Stimulated activated CD4-positive, alpha-beta T cell treated with anti-CD3 and anti-CD28 coated beads, Interleukin-1b, Interleukin-23, amount 100 ng/mL, for 24 hours (primary cell): ENCODE measurements at regions not wholly inside any gene's neighbourhood (a gene's known extent, or its start where the extent isn't known, plus 50 kb on each side); places are given as distances from the start of the nearest gene placed in this dataset.

Experiments used
- DNase-seq, 4 experiments: peaks; one replicate each; pipeline ENCODE4 v3.0.0-alpha.2; 2020; ENCODE audit warnings: low read depth in 4 of 4, low spot score in 1 of 4

DNA sequence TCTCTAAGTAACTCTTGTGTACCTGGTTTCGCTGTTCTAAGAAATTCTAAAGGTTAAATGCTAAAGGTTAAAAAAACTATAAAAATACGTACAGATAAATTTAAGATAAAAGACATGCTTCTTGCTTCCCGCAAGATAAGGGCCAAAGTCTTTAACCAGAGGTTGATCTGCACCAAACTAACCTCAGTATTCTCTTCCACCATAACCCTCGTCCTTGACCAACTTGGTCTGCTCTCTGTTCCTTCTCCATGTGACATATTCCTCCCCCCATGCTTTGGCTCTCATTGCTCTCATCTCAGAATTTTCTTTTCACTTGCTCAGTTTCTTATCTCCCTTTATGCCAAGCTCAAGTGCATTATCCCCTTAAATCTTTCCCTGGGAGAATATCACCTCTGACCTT lies 330.5 kb upstream of the ZFHX3 start:
- DNase-seq, result no peak

DNA sequence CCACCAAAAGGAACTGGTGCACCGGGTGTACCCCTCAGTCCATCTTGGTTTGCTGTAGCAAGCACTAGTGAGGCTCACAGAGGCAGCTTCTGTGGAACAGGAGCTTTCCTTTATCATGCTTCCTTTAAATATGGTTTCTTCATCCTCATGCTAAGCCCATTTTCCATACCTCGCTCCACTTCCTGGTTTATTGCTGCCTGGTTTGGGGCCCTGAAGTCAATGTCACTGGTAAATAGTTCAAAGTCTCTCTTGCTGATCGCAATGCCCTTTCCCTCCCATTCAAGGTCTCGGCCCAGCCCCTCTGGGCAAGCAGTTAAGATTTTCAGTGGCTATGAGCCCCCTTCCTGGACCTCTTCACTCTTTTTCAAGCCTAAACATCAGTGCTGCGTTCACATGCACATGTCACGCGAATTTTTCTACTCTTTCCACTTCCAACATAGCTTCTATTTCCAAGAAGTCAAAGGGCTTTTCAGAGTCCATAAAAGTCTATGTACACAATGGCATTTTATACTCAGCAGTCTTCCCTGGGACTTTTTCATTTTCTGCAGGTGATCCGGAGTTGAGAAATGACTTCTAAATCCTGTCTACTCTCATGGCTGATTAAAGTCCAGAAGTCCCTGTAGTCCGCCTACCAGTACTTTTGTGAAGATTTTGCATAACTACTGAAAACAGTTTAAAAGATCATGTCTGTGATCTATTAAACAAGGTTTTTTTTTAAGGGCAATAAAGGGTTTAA lies 323.8 kb upstream of the ZFHX3 start:
- DNase-seq, result no peak

DNA sequence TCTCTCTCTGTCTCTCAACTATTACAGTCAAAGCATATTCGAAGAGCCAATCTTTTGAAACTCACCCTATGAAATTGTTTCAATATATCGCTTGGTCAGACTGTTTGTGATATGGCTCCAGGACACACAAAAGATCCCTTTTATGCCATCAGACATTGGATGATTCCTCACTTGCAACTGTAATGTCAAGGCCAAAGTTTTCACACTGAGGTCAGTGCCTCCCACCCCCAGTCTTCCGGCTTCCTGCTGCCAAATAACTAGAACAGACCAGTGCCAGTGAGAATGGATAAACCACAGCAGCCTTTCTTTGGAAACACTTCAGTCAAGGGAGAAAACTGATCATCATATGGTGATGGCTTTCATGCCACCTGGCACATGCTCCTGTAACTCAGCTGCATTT lies 321.9 kb upstream of the ZFHX3 start:
- no peak for DNase-seq

DNA sequence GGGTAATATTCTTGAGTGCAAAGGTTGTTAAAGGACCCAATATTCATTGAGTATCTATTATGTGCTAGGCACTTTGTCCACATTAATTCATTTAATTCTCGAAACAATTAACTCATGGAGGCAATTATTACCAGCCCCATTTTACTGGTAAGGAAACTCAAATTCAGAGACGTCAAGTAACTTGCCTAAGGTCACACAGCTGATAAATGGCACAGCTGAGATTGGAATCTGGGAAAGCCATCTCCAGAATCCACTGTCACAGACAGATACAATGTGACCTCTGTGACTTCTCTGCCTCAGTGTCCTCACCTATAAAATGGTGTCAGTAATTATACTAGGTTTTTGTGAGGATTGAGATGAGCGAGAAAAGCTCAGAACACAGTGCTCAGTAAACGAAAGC lies 320.8 kb upstream of the ZFHX3 start:
- DNase-seq, result no peak

DNA sequence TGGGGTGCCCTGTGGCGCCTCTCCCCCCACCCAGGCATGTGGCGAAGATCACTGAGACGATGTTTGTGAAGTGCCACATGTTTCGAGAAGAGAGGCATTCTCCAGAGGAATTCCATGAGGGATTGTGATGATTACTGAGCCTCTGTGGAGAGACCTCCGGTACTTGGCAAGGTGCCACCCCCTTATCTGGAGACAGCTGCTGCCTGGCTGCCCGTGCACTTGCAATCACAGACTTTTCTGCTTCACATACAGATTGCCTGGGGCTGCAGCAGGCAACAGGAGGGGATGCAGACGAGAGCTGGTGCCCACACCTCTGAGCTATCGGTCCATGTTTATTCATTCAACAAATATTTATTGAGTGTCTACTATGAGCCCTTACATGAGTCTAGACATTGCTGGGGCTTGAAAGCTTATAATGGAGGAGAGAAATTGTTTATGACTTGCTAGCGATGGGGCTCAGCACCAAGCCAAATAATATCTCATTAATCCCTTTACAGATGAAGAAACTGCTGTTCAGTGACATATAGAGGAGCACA lies 317.2 kb upstream of the ZFHX3 start:
- no peak for DNase-seq

DNA sequence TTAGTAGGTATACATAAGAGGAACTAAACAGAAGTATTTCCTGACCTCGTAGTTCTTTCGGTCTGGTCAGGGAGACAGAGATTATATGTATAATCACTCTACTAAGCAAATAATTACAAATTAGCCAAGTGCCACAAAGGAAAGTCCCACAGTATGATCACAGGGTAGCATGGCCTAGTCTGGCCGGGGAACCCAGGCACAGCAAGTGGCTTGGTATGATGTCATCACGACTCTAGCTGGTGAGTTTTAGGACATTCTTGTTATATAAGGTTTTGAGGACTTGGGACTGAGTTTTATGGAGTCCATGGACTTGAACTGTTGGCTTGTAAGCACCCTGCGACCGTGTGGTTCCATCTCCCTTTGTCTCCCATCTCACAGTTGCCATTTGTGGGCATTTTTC lies 316.5 kb upstream of the ZFHX3 start:
- DNase-seq, result no peak

DNA sequence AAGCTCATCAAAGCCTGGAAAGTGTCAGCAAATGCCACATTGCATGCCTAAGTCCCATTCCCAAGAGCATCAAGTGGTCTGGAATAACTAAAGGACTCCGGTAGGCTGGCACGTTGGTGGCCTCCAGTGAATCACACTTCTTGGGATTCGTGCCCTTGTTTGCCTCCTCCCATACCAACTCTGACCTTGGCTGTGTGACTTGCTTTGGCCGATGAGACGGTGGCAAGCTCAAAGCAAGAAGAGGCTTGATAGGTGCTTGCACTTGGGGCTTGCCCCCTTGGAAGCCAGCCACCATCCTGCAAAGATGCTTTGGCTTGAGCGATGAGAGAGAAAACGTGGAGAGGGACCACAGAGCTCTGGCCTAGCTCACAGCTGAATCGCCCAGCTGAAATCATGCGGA lies 313.1 kb upstream of the ZFHX3 start:
- DNase-seq, result no peak

DNA sequence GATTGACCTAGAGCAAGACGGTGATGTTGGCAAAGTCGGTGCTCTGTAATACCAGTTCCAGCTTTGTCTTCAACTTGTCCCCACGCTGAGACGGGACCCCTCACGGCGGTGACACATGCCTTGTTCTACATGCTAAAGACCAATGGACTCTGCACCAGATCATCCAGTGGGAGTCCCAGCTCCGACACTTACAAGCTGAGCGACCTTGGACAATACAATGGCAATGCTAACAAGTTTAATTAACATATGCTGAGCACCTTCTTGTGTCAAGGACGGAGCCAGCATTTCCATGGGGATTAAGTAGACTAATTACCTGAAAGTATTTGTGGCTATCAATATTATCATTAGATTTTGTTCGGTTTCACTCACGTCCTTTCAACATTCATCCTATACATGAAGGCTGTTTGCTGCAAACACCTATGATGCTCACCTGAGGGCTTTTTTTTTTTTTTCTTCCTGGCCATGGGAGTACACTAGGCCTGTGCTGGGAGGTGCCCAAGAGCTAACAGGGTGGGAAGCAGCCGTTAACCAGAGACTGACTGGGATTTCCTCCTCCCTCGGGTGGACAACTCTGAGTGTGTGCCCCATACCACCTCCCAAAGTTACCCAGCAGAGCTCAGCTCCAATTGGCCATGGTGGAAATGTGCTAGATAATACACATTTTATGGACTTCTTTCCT lies 308.6 kb upstream of the ZFHX3 start:
- no peak for DNase-seq

DNA sequence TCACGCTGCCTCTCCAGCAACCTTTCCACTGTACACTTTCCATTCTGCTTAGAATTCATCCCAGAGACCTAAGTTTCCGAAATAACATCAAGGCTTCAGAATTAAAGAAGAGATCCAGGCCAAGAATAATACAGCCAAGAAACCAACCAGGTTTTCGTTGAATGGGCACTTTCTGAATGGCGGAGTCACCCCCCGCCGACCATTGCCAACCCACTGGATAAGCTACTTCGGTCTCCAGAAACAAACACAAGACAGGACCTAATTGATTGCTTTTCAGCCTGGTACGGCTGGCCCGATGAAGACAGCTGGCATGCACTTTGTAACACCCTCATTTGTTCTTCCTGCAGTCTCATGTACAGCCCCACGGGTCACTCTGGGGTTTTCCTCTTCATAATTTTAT lies 308.1 kb upstream of the ZFHX3 start:
- DNase-seq, result no peak

DNA sequence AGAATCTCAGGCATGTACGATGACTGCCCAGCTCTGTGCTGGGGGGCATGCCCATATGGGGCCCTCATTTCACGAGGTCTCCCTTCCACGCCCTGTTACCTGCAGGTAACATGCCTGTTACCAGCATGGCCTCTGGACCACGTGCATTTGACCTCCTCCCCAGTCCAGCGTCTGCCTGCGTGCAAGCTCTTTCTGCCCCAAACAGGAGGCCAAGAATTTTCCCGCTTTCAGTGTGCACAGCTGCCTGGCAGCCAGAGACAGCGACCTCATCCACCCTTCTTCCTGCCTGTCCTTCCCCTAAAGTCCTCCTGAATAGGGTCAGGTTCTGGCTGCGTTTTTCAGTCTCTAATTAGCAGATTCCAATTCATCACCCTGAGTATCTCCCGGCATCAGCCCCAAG lies 306.5 kb upstream of the ZFHX3 start:
- no peak for DNase-seq

DNA sequence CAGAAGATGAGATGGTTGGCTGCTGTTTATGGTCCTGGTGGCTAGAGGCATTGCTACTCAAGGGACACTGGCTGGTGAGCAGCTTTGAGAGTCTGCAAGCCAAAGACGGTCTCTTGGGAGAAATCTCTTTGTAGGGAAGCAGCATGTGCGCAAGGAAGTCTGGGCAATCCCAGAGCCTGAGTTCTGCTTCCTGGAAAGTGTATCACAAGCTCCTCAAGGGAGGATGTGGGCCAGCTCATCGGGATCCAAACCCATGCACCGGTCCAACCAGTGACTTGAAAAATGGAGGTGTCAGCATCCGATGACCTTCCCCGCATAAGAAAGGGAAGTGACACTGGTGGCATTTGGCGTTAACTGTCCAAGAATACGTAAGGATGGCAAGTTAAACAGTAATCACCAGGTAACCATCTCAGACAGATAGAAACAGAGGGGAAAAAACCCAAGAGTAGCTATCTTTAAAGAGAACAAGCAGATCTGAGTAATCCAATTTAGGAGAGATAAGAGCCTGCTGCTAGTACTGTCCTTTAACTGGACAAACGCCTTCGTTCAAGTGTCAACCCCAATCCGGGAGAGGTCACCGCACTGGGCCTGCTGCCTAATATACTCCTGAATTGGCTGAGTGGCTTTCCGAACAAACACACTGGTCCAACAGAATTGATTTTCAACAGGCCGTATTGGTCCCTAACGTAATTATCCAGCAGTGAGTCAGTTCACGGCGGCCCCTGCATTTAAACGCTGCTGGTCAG lies 303.0 kb upstream of the ZFHX3 start:
- DNase-seq, result no peak

DNA sequence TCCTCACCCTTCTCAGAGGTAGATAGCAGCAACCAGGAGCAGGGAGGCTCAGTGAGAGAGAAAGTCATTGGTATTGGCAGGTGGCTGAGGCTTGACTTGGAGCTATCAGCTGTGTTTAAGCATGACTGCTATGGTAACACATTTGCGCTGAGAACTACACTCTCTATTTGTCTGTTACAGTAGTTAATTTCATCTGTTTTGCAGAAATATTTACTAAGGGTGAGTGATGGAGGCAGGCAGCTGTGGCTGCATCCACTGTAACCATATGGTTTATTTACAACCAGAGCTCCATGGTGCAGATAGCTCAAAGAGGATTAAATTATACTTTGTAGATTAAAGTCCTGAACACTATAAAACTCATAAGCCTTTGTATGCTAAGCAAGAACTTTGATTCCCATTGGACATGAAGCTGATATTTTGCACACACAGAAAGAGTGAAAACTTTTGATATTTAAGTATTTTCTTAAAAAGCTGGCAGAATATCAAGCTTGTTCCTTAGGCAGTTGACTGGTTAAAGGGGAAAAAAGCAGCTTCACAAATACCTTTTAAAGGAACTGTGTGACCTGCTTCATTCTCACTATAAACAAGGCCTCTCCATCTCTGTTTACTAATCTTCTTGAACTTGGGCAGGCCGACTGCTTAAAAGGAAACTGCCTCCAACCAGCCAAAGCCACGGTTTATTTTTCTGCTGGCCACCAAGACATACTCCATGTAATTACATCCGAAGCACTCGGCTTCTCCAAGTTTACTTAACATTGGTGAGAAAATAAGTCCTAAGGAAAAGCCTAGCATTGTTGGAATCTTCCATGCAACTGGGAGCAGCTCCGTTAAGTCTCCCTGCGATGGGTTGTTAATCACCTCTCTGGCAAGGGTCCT lies 299.8 kb upstream of the ZFHX3 start:
- no peak for DNase-seq

DNA sequence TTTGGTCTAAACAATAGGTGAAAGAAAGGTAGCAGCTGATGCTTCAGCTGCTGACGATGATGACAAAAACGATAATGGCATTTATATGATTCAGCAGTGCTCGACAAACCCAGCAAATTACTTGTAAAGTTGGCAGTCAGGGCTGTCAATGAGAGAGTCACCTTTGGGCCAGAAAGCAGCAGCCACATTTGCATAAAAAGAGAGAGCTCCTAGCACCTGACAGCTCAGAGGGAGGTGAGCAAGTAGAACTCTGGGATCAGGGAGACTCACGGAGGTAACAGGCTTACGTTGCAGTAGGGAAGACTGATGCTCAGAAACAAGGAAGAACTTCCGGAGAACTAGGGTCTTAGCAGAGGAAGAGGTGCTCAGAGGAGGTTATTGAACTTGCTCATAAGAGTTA lies 291.9 kb upstream of the ZFHX3 start:
- DNase-seq, result no peak

DNA sequence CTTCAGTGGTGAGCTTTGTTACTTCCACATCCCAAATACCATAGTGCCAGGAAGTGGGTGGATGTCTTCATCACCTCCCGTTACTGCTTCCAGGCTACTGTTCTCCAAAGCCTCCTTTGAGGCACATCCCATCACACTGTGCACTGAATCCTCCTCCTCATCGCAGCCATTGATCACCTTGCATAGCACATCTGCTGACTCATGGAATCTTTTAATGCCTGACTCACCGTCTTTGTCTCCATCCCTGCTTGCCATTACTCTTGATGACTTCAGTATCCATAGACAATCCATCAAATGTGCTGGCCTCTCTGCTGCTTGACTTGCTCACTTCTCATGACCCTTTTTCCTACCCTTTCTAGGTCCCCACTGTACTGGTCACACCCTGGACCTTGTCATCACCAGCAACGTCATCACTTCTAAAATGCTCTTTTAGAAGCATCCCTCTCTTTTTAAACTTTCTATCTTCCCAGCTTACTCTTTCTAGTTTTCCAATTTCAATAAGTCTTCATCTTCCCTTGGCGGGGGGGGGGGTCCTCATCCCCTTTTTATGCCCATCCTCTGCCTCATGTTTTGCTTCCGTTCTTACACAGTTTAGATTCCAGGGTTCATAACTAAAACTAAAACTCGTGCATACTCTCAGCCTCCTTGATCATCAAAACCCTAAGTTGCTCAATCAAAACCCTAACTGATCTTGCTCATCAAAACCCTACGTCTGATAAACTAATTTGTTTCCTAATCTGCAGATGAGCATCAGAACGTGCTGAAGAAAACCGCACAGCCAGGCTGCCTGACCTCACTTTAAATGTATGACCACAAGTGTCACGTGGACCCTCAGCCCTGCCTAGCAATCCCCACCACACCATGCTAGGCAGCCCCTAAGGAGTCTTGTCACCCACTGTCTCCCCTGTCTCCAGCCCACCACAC lies 289.7 kb upstream of the ZFHX3 start:
- no peak for DNase-seq

DNA sequence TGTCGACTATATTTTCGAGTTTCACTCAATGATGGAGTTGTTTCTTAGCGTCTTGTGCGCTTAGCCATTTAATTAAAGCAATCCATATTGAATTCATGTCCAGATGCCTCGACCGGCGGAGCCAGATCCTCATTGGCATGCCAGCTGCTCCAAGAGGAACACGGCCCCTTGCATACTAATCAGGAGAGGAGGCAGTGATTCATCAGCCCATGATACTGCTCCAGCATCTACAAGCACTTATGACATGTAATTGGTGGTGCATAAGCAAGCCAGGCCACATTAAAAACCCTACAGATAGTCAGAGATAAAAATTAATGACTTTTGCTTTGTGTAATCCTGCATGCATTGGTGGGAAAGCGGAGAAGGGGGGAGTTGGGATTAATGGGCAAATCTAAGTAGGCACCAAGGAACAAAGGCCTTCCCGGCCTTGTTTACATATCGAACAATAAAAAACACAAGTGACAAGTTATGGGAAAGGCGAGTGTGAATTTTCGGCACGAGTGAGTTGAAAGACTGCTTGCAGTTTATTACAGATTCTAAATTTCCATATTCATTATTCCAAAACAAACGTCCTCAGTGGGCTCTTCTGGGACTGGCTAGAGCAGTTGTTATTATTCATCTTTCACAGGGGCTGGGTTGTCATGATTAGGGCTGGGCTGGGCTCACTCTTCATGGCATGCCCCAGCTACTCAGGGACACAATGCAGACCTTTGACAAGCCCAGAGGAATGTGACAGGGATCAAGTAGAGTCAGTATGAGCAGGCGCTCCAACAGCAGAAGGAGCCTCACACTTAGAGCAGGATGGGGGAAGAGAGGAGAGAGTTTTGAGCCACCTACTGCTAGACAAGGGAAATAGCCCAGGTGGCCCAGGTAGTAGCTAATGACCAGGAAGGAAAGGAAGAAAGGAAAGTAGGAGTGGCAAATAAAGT lies 281.7 kb upstream of the ZFHX3 start:
- no peak for DNase-seq

DNA sequence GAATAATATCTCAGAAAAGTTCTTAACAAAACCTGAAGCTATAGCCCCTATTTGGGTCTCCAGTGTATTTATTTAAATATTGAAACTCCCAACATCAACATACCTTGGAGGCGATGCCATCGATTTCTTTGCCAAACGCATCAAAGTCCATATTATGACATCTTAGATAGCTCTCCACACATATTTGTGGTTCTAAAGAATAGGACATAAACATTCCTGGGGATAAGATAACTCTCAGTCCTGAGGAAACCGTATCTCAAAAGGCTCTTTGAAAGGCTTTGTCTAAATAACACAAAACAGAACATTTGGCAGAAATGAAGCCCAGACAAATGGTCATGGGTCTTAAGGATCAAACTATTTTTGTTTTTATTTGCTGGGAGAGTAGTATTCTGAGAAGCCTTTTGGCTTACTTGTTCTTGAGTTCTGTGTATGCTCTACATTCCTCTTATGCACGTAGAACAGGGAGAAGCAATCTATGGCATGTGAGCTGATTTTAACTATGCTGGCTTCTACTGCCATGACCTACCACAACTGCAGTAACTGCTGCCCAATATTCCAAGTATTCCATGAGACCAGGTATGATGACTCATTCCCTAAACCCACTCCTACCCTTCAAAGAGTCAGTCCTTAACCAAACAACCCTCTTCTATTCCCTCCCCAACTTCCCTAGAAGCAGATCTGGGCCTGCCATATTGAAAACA lies 279.0 kb upstream of the ZFHX3 start:
- DNase-seq, result no peak

DNA sequence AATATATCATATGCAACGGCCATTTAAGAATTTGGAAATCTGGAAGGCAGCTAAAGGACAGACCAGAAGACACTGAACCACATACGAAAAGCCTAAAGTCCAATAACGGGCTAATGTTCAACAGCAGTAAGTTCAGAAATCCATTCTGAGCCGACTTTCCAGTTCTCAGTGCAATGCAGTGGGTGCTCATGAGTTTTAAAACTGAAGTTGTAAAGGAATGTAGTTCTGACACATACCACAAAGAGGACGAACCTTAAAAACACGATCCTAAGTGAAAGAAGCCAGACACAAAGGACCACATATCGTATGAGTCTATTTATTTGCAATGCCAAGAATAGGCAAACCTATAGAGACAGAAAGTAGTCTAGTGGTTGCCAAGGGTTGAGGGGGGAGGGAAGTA lies 278.3 kb upstream of the ZFHX3 start:
- no peak for DNase-seq

DNA sequence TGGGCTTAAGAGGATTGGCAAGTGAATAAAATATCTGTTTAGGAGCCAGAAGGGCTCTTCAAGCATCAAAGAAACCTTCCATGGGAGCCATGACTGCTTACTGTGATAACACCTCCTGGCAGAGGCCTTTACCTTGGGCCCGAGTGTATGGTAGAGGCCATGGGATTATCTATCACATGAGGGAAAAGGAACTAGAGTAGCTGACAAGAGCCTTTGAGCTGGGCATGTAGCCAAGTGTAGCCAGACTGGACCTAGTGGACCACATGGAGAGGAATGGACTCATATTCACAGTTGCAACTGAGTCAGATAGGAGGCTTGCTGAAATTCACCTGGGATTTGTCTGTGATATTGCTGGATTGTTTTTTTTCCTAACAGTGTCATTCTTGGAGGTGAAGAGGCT lies 276.0 kb upstream of the ZFHX3 start:
- no peak for DNase-seq
